Neutrophil (primary cell): ENCODE measurements at regions not wholly inside any gene's neighbourhood (a gene's known extent, or its start where the extent isn't known, plus 50 kb on each side); places are given as distances from the start of the nearest gene placed in this dataset.

ENCODE experiments used
- H3K27ac ChIP-seq: fragments of 200-600 bp; sonication (generic); 2 replicates; pipeline ENCODE4 v1.5.1; 2016; ENCODE audit warnings: mild to moderate bottlenecking, moderate library complexity
- H3K27me3 ChIP-seq: fragments of 200-600 bp; sonication (generic); 2 replicates; pipeline ENCODE4 v1.6.0; 2016; ENCODE audit warnings: mild to moderate bottlenecking
- H3K36me3 ChIP-seq: fragments of 200-600 bp; sonication (generic); 2 replicates; pipeline ENCODE4 v1.5.1; 2017
- H3K4me1 ChIP-seq, 2 experiments: fragments of 200-600 bp in 1 of 2; sonication (generic) in 1 of 2; 1 replicate in 1 of 2; 2 replicates in 1 of 2; pipeline versions ENCODE4 v1.5.1 to v1.6.1; 2013 to 2016; ENCODE audit warnings: low read depth in 1 of 2, low read length in 1 of 2, mild to moderate bottlenecking in 1 of 2, moderate library complexity in 1 of 2; ENCODE audit not compliant: control insufficient read depth in 1 of 2, insufficient read depth in 1 of 2
- H3K4me3 ChIP-seq, 2 experiments: fragments of 200-600 bp in 1 of 2; sonication (generic) in 1 of 2; 1 replicate in 1 of 2; 2 replicates in 1 of 2; pipeline ENCODE4 v1.5.1; 2013 to 2016; ENCODE audit warnings: low read depth in 1 of 2, low read length in 1 of 2, mild to moderate bottlenecking in 1 of 2, moderate library complexity in 1 of 2
- H3K9me3 ChIP-seq: fragments of 200-600 bp; sonication (generic); 2 replicates; pipeline ENCODE4 v1.5.1; 2016
- CTCF ChIP-seq: fragments of 200-600 bp; sonication (generic); IDR thresholded peaks from 2 replicates; pipeline ENCODE4 v1.5.1; 2016; ENCODE audit warnings: antibody characterized with exemption

- H3K9me3 ChIP-seq = no peaks in the 10 kb centered on the region
- TF ChIP-seq CTCF = no peak
- H3K4me3 ChIP-seq = no peak overlapping the region
- no peak overlapping the region for H3K27ac ChIP-seq
- H3K27me3 ChIP-seq = no peaks in the 10 kb centered on the region
- no peaks in the 10 kb centered on the region for H3K4me1 ChIP-seq
- H3K36me3 ChIP-seq = no peaks in the 10 kb centered on the region
Observed at GRCh38 chr3:72153477-72154314, 368.7 kb upstream of the PROK2 start.

- no peak for TF ChIP-seq CTCF
- H3K27me3 ChIP-seq = no peaks in the 10 kb centered on the region
- no peaks in the 10 kb centered on the region for H3K9me3 ChIP-seq
- H3K27ac ChIP-seq = no peak overlapping the region
- H3K4me3 ChIP-seq = no peak overlapping the region
- H3K36me3 ChIP-seq = no peaks in the 10 kb centered on the region
- H3K4me1 ChIP-seq = no peaks in the 10 kb centered on the region
Observed at GRCh38 chr3:72152551-72153476, 367.9 kb upstream of the PROK2 start.

GRCh38 chr3:72151465-72152238 lies 366.7 kb upstream of the PROK2 start:
- Histone ChIP-seq H3K4me3 (no peak overlapping the region), H3K36me3 (no peaks in the 10 kb centered on the region), H3K9me3 (no peaks in the 10 kb centered on the region), H3K4me1 (no peaks in the 10 kb centered on the region), H3K27me3 (no peaks in the 10 kb centered on the region), H3K27ac (no peak overlapping the region)
- TF ChIP-seq CTCF = no peak

GRCh38 chr3:72150634-72151412 lies 365.9 kb upstream of the PROK2 start:
- Histone ChIP-seq H3K27ac (no peak overlapping the region), H3K36me3 (no peaks in the 10 kb centered on the region), H3K27me3 (no peaks in the 10 kb centered on the region), H3K4me3 (no peak overlapping the region), H3K4me1 (no peaks in the 10 kb centered on the region), H3K9me3 (no peaks in the 10 kb centered on the region)
- TF ChIP-seq CTCF = no peak
